GM18502 (cell line): ENCODE measurements at regions not wholly inside any gene's neighbourhood (a gene's known extent, or its start where the extent isn't known, plus 50 kb on each side); places are given as distances from the start of the nearest gene placed in this dataset.
"Not testable (repeated sequence)": the region's sequence is repeated elsewhere in the genome, so short reads cannot be mapped to it uniquely, and the experiment has no call there.

Experiments
- ATAC-seq: cut with Tn5 transposase; IDR thresholded peaks from one replicate; pipeline ENCODE4 v1.9.1; 2021; ENCODE audit warnings: mild to moderate bottlenecking; ENCODE audit not compliant: unreplicated experiment, poor library complexity

DNA sequence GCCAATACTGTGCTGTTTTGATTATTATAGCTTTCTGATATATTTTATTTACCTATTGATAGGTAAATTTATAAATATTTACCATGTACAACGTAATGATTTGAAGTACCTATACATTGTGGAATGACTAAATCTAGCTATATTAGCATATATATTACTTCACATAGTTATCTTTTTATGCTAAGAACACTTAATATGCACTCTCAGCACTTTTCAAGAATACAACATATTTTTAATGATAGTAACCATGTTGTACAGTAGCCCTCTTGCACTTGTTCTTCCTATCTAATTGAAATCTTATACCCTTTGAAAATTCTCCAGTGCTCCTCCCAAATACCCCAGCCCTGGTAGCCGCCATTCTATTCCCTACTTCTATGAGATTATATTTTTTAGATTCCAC, 604.0 kb upstream of the KIF2B start:
- ATAC-seq: no peak

GRCh38 chr17:53217311-53217710, 605.4 kb upstream of the KIF2B start:
- no peak for ATAC-seq

DNA sequence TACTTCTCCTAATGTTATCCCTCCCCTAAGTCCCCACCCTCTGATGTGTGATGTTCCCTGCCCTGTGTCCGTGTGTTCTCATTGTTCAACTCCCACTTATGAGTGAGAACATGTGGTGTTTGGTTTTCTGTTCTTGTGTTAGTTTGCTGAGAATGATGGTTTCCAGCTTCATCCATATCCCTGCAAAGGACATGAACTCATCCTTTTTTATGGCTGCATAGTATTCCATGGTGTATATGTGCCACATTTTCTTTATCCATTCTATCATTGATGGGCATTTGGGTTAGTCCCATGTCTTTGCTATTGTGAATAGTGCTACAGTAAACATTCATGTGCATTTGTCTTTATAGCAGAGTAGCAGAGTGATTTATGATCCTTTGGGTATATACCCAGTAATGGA, 613.8 kb upstream of the KIF2B start:
- not testable (repeated sequence) for ATAC-seq

GRCh38 chr17:53193044-53193443, 629.7 kb upstream of the KIF2B start:
- ATAC-seq: no peak

- ATAC-seq: no peak
Observed at GRCh38 chr17:53191878-53192277, 630.8 kb upstream of the KIF2B start.

DNA sequence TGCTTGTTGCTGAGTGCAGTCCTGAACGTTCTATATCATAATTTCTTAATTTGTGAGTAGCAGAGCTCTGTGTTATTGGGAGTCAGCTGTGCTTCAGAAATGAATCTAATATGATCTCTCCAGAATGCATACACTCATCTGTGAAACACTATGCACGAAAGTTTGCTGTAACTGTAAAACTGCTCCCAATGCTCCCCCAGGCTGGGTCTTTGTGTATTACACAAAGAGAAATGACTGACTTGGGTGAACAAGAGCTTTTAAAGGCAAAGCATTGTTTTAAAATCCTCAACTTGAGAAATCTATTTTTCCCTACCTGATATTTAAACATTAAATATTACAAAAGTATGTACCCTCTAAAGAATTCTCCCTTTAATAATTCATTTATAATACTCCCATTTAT, 636.7 kb upstream of the KIF2B start:
- ATAC-seq: no peak

- no peak for ATAC-seq
Observed at GRCh38 chr17:53176629-53177028, 646.1 kb upstream of the KIF2B start.

DNA sequence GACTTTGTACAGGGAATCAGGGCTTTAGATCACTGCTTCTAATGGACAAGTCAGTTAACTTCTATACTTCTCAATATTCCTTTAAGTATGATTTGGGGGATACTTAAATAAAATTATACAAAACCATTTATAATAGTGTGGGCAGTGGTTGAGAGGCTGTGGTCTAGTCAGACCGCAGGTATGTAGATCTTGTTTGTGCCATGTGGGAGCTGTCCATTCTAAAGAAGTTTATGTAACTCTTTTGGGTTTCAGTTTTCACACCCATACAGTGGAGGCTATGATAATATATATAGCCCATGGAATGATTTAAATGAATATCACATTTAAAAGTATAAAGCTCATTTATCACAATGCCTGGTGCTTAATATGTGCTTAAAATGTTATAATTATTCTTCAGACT, 654.3 kb upstream of the KIF2B start:
- ATAC-seq: no peak

DNA sequence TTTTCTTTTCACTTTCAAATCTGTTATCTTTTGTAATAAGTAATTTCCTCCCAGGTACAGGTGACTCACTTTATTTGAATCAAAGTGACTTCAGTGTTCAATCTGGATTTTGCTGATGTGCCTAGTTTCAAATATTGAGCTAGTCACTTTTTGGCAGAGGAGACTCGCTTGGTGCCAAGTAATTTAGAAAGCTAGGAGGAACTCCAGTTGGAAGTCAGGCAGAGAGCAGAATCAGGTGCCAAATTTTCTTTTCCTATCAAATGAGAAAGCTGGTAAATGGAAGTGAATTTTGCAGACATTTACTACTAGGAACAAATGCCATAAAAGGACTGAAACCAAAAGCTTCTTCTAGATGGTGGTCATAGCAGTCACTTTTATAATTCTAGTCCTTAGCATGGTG, 656.0 kb upstream of the KIF2B start:
- no peak for ATAC-seq

- ATAC-seq: no peak
Observed at GRCh38 chr17:53150101-53150698, 672.5 kb upstream of the KIF2B start.

DNA sequence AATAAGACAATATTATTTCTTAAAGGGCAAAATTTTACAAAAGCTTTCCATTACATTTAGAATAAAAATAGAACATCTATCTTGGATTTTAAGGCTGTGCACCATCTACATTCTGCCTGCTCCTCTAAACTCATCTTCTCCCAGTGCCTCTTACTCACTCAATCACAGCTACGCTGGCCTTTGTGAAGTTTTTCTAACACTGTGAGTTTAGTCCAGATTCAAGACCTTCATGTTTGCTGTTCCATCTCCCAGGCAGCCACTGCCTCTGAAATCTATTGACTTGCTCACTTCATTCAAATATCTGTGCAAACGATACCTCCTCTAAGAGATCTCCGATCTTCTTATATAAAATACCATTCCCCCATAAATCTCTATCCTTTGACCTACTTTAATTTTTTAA, 673.4 kb upstream of the KIF2B start:
- ATAC-seq: no peak

- no peak for ATAC-seq
Observed at GRCh38 chr17:53148058-53148457, 674.7 kb upstream of the KIF2B start.

DNA sequence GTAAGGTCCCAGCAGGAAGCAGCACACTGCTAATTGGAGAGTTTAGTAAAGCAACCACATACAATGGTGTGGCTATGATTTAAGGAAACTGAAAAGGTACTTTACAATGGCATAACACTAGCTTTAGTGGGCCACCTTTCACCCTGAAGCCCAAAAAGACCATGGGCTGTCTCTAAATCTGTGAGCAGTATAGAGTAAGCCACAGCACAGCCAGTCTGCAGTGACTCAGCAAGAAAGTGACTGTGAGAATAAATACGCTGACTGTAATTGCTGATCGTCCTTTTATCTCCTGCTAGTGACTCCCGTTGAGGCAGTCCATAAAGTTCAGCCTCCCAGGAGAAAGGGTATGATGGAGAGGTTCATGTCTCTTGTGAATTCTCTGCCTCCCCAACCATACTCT, 679.8 kb upstream of the KIF2B start:
- no peak for ATAC-seq

- ATAC-seq: no peak
Observed at GRCh38 chr17:53141731-53142130, 681.0 kb upstream of the KIF2B start.

DNA sequence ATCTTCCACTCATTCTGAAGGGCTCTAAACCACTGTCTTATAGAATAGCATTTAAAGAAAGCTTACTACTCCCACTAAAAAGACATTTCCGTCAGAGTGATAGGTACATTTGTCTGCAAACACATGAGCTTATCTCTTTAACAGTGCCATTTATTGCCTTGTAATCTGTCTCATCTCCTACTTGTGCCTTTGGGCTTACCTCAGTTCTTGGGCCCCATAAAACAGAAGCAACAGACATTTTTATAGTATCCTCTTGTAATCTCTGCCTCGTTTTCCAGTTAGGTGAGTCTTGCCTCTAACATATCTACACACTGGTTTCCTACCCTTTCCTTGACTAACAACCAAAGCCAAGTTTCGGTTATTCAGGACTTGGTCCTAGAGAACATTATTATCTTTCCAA, 681.4 kb upstream of the KIF2B start:
- ATAC-seq: no peak

GRCh38 chr17:53137869-53138268, 684.9 kb upstream of the KIF2B start:
- ATAC-seq: no peak

DNA sequence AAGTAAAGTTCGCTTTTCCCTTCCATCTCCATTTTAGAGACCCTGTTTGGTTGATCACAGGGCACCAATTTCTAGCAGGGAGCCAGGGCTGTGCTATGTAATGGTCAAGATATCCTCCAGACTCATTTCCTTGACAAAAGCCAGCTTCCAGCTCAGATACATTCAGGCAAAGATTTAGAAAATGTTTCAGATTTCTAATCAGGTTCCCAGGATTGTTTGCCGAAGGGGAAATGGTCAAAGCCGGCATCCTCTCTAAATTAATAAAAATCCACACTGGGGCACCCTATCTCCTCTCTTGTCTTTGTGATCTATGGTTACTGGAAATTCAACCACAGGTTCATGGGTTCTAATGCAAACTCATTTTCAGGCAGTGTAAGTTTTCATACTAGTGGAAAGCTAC, 686.8 kb upstream of the KIF2B start:
- ATAC-seq: no peak

GRCh38 chr17:53134548-53134947, 688.2 kb upstream of the KIF2B start:
- ATAC-seq: no peak

DNA sequence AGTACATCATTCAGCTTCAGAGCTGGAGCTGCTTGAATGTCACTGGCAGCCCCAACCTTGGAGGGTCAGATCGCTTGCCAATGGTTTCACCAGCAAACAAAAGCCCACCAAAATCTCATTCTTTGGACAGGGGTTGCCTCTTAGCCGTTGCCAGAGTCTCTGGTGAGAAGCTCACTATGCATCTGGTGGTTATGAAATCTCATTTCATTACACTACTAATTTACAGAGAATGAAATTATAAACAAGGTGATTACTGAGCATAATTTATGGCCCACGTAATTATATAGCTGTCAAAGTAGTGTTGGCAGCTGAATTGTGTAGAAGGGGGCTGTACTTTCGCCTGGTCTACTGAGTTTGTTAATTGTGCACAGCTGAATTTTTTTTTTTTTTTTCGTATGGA, 688.9 kb upstream of the KIF2B start:
- no peak for ATAC-seq

- ATAC-seq: no peak
Observed at GRCh38 chr17:53129863-53130262, 692.9 kb upstream of the KIF2B start.

GRCh38 chr17:53127331-53127730, 695.4 kb upstream of the KIF2B start:
- no peak for ATAC-seq

DNA sequence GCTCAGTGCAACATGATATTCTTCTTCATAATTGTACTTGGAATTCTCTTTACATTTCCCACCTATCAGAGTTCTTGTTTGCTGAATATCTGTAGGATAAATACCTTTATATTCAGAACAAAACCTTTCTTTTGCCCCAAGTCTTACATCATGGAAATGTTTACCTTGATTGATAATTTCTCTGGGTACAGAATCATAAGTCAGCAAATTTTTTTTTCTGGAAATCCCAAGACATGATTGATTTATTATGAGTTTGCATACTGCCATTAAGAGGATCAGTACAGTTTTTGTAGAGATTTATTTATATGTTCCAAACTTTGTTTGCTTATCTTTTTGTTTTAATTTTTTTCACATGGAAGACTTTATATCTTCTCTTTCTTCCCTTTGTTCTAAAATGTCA, 699.8 kb upstream of the KIF2B start:
- no peak for ATAC-seq

GRCh38 chr17:53119773-53120172, 703.0 kb upstream of the KIF2B start:
- no peak for ATAC-seq
